DND-41 (cell line): ENCODE measurements at regions not wholly inside any gene's neighbourhood (a gene's known extent, or its start where the extent isn't known, plus 50 kb on each side); places are given as distances from the start of the nearest gene placed in this dataset.

Experiments
- CTCF ChIP-seq: IDR thresholded peaks from 2 replicates; pipeline ENCODE4 v1.5.1; 2012; ENCODE audit warnings: borderline replicate concordance, low read length, moderate library complexity, mild to moderate bottlenecking; ENCODE audit not compliant: poor library complexity, severe bottlenecking; ENCODE audit errors: extremely low read depth
- EZH2 ChIP-seq: IDR thresholded peaks from 3 replicates; pipeline ENCODE4 v1.6.1; 2012; ENCODE audit warnings: borderline replicate concordance, low read depth, mild to moderate bottlenecking, moderate library complexity, low read length, inconsistent platforms; ENCODE audit not compliant: severe bottlenecking

- no peak for TF ChIP-seq CTCF
- TF ChIP-seq EZH2, result no peak
Measured at GRCh38 chr20:58103961-58104360, 124.5 kb downstream of the ANKRD60 start.
